ENCODE measurements at regions not wholly inside any gene's neighbourhood (a gene's known extent, or its start where the extent isn't known, plus 50 kb on each side); places are given as distances from the start of the nearest gene placed in this dataset.

DNA sequence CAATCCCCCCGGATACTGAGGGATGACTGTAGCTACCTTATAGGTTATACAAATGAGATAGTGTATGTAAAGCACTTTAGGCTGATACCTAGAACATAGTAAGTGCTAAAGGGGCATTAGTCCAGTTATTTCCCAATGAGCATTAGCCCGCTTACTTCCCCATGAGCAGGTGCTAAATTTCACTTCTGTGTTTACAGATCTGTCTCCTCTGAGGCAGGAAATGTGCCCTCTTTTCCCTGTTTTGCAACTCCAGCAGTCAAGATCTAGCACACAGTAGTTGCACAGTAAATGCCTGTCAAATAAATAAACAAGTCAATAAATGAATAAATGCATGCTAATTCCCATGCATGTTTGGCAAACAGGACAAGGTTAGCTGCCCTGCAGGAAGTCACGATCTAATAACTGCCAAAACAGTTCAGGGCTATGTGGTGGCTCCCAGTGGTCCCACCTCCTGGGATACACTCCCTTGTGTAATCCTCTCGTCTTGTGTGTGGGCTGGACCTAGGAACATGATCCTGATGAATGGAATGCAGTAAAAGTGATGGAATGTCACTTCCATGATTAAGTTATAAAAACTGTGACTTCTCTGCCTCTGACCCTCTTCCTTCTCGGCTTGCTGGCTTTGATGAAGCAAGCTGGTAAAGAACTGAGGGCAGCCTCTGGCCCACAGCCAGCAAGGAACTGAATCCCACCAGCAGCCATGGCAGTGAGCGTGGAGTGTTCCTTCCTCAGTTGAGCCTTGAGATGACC, 459.0 kb downstream of the SOX6 start:
- FAIRE-seq: no peak
- Histone ChIP-seq H3K9me3 (no peaks in the 10 kb centered on the region), H3K4me3 (no peak overlapping the region), H3K27ac (no peak overlapping the region), H3K4me1 (peaks cover 0 to 6% (median 0%) of the 10 kb centered on the region in 3 donors), H3K27me3 (no peaks in the 10 kb centered on the region), H3K36me3 (no peaks in the 10 kb centered on the region)
- peak in 2 of 4 donors; percentile 10 to 13 for ATAC-seq
- intact Hi-C loops (cut with DNase I): no loop called here
- TF ChIP-seq, protein P1, sequence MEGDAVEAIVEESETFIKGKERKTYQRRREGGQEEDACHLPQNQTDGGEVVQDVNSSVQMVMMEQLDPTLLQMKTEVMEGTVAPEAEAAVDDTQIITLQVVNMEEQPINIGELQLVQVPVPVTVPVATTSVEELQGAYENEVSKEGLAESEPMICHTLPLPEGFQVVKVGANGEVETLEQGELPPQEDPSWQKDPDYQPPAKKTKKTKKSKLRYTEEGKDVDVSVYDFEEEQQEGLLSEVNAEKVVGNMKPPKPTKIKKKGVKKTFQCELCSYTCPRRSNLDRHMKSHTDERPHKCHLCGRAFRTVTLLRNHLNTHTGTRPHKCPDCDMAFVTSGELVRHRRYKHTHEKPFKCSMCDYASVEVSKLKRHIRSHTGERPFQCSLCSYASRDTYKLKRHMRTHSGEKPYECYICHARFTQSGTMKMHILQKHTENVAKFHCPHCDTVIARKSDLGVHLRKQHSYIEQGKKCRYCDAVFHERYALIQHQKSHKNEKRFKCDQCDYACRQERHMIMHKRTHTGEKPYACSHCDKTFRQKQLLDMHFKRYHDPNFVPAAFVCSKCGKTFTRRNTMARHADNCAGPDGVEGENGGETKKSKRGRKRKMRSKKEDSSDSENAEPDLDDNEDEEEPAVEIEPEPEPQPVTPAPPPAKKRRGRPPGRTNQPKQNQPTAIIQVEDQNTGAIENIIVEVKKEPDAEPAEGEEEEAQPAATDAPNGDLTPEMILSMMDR (IDR thresholded peaks at IDR 0.05): no peak
- no peak for DNase-seq
- 69 to 71% methylated on average over 6 of the region's 6 CpGs for WGBS, 2 donors

DNA sequence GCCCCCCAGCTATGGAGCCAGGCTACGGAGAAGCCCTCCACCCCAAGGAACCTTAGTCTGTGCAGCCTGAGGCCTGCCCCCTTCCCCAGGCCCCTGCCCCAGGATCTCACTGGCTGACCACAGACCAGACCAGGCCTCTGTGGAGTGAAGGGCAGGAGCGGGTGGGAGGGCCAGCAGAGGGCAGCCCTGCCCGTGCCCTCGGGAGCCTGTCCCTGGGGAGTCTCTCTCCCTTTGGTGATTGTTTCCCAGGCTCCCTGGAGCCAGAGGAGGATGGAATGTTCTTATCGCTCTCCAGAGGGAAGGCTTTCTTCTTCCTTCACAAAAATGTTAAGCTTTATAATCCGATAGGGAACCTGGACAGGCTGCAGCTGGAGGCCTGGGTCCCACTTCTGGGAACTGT, 455.3 kb downstream of the SOX6 start:
- H3K27ac ChIP-seq: no peak overlapping the region
- TF ChIP-seq, protein P1 (IDR thresholded peaks at IDR 0.05): no peak
- peak; percentile 29 to 77 (median 58) for ATAC-seq

DNA sequence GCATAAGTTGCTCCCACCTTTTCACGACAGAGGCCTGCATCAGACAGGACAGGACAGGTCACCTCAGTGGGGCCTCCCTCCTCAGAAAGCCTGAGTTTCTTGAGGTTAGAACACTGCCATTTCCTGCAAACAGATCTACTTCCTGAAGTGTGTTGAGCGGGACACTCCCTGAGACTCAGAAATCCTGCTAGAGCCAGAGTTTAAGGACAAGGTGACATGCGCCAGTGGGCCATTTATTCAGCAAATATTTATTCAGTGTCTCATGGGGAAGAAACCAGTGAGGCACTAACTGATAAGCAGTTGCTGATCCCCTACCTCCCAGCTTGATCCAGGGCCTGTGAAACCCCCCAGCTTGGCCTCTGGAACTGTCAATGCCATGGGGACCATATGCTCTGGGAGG, 454.6 kb downstream of the SOX6 start:
- TF ChIP-seq, protein P1 (IDR thresholded peaks at IDR 0.05): no peak
- no peak overlapping the region for H3K27ac ChIP-seq
- peaks cover 0 to 6% (median 0%) of the 10 kb centered on the region in 3 donors for H3K4me1 ChIP-seq
- H3K9me3 ChIP-seq: no peaks in the 10 kb centered on the region
- no peak overlapping the region for H3K4me3 ChIP-seq
- DNase-seq: peak in 1 of 6 donors; percentile 6
- FAIRE-seq: no peak
- no peaks in the 10 kb centered on the region for H3K36me3 ChIP-seq
- ATAC-seq: peak; percentile 56 to 76 (median 74)
- WGBS, 2 donors: 66 to 72% methylated on average over 3 of the region's 3 CpGs
- no peaks in the 10 kb centered on the region for H3K27me3 ChIP-seq
- intact Hi-C loops (cut with DNase I): no loop called here

More for the DNA sequence above, 455.3 kb downstream of the SOX6 start:
- Histone ChIP-seq H3K36me3 (no peaks in the 10 kb centered on the region), H3K27me3 (no peaks in the 10 kb centered on the region), H3K4me1 (peaks cover 0 to 6% (median 0%) of the 10 kb centered on the region in 3 donors), H3K4me3 (no peak overlapping the region), H3K9me3 (no peaks in the 10 kb centered on the region)
- intact Hi-C loops (cut with DNase I): no loop called here
- 79 to 81% methylated on average over 5 to 6 of the region's 6 CpGs for WGBS, 2 donors
- FAIRE-seq (no peak), DNase-seq (peak in 2 of 6 donors; percentile 19 to 46)

DNA sequence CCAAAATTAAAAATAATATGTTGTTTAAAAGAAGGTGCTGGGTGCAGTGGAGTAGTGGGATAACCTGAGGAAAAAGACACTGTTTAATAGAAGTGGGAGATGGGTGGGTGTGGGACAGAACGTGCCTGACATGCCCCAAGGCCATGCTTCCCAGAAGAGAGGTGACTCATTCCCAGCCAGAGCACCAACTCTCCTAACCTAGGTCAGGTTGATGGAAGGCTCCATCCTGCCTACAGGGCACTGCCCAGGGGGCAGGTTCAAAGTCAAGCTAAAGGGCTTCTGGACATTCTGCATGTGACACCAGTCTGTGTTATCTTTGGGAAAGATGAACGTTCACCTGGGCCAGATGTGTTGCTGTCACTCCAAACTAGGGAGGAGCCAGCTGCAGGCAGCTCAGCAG, 453.1 kb downstream of the SOX6 start:
- TF ChIP-seq, protein P1 (IDR thresholded peaks at IDR 0.05): no peak
- no peak overlapping the region for H3K4me3 ChIP-seq
- peaks cover 0 to 6% (median 0%) of the 10 kb centered on the region in 3 donors for H3K4me1 ChIP-seq
- H3K36me3 ChIP-seq: no peaks in the 10 kb centered on the region
- no peak overlapping the region for H3K27ac ChIP-seq
- WGBS, 2 donors: 30 to 31% methylated on average over 2 of the region's 2 CpGs
- intact Hi-C loops (cut with DNase I): no loop called here
- FAIRE-seq (no peak), ATAC-seq (peak in 2 of 4 donors; percentile 50 to 53), DNase-seq (no peak)
- H3K27me3 ChIP-seq: no peaks in the 10 kb centered on the region
- H3K9me3 ChIP-seq: no peaks in the 10 kb centered on the region
